ENCODE measurements at regions not wholly inside any gene's neighbourhood (a gene's known extent, or its start where the extent isn't known, plus 50 kb on each side); places are given as distances from the start of the nearest gene placed in this dataset.

- Histone ChIP-seq H3K4me3 (ENCODE audit: low read depth in 1 of 3, low read length in 3 of 3) (no peak overlapping the region), H3K9me3 (ENCODE audit: control insufficient read depth in 4 of 4, low read length in 3 of 4) (no peaks in the 10 kb centered on the region), H3K27ac (ENCODE audit: low read depth in 1 of 2, low read length in 2 of 2) (no peak overlapping the region), H3K9ac (ENCODE audit: low read depth in 1 of 2, low read length in 2 of 2) (no peak overlapping the region), H3K4me1 (ENCODE audit: control insufficient read depth in 4 of 4, insufficient read depth in 4 of 4, low read length in 3 of 4) (no peaks in the 10 kb centered on the region), H3K36me3 (ENCODE audit: control insufficient read depth in 4 of 4, insufficient read depth in 3 of 4, low read depth in 1 of 4, low read length in 3 of 4) (no peaks in the 10 kb centered on the region), H3K27me3 (ENCODE audit: control insufficient read depth in 4 of 4, insufficient read depth in 4 of 4, low read length in 3 of 4) (peaks cover 0 to 6% (median 2%) of the 10 kb centered on the region in 4 donors)
- no peak for DNase-seq (ENCODE audit: low spot score)
- 88% methylated on average over 1 of the region's 1 CpG for whole genome bisulfite sequencing
- no peak for TF ChIP-seq FOXA1 (IDR thresholded peaks at IDR 0.05)
- no peak for TF ChIP-seq HNF4G (IDR thresholded peaks at IDR 0.05)
- TF ChIP-seq JUND (IDR thresholded peaks at IDR 0.05) = no peak
- TF ChIP-seq NR2F2 (IDR thresholded peaks at IDR 0.05) = no peak
- no peak for TF ChIP-seq EGR1 (IDR thresholded peaks at IDR 0.05; ENCODE audit: low read depth in 2 of 2)
- TF ChIP-seq MAX (IDR thresholded peaks at IDR 0.05) = no peak
- no peak for TF ChIP-seq RXRA (IDR thresholded peaks at IDR 0.05)
- no peak for TF ChIP-seq RAD21 (IDR thresholded peaks at IDR 0.05)
- TF ChIP-seq TAF1 (conservative IDR thresholded peaks at IDR 0.05) = no peak
- TF ChIP-seq HNF4A (conservative IDR thresholded peaks at IDR 0.05) = no peak
- TF ChIP-seq FOXA2 (IDR thresholded peaks at IDR 0.05) = no peak
- no peak for TF ChIP-seq ZBTB33 (IDR thresholded peaks at IDR 0.05)
- TF ChIP-seq GABPA (IDR thresholded peaks at IDR 0.05 in 1 of 2, conservative IDR thresholded peaks at IDR 0.05 in 1 of 2) = no peak
- TF ChIP-seq REST (IDR thresholded peaks at IDR 0.05) = no peak
- no peak for TF ChIP-seq SP1 (IDR thresholded peaks at IDR 0.05)
Measured at GRCh38 chr6:85017352-85017751, 253.0 kb upstream of the TBX18 start.

GRCh38 chr6:85016726-85017125 is 252.3 kb upstream of the TBX18 start:
- DNase-seq (ENCODE audit: low spot score) = no peak
- Histone ChIP-seq H3K27me3 (ENCODE audit: control insufficient read depth in 4 of 4, insufficient read depth in 4 of 4, low read length in 3 of 4) (peaks cover 0 to 6% (median 2%) of the 10 kb centered on the region in 4 donors), H3K9ac (ENCODE audit: low read depth in 1 of 2, low read length in 2 of 2) (no peak overlapping the region), H3K4me3 (ENCODE audit: low read depth in 1 of 3, low read length in 3 of 3) (no peak overlapping the region), H3K27ac (ENCODE audit: low read depth in 1 of 2, low read length in 2 of 2) (no peak overlapping the region), H3K9me3 (ENCODE audit: control insufficient read depth in 4 of 4, low read length in 3 of 4) (no peaks in the 10 kb centered on the region), H3K4me1 (ENCODE audit: control insufficient read depth in 4 of 4, insufficient read depth in 4 of 4, low read length in 3 of 4) (no peaks in the 10 kb centered on the region), H3K36me3 (ENCODE audit: control insufficient read depth in 4 of 4, insufficient read depth in 3 of 4, low read depth in 1 of 4, low read length in 3 of 4) (no peaks in the 10 kb centered on the region)
- 87% methylated on average over 1 of the region's 1 CpG for WGBS
- no peak for TF ChIP-seq ZBTB33 (IDR thresholded peaks at IDR 0.05)
- no peak for TF ChIP-seq MAX (IDR thresholded peaks at IDR 0.05)
- TF ChIP-seq TAF1 (conservative IDR thresholded peaks at IDR 0.05) = no peak
- no peak for TF ChIP-seq GABPA (IDR thresholded peaks at IDR 0.05 in 1 of 2, conservative IDR thresholded peaks at IDR 0.05 in 1 of 2)
- TF ChIP-seq RXRA (IDR thresholded peaks at IDR 0.05) = no peak
- TF ChIP-seq FOXA1 (IDR thresholded peaks at IDR 0.05) = no peak
- no peak for TF ChIP-seq REST (IDR thresholded peaks at IDR 0.05)
- TF ChIP-seq HNF4A (conservative IDR thresholded peaks at IDR 0.05) = no peak
- TF ChIP-seq EGR1 (IDR thresholded peaks at IDR 0.05; ENCODE audit: low read depth in 2 of 2) = no peak
- no peak for TF ChIP-seq ATF3 (IDR thresholded peaks at IDR 0.05)
- no peak for TF ChIP-seq JUND (IDR thresholded peaks at IDR 0.05)
